ENCODE measurements at regions not wholly inside any gene's neighbourhood (a gene's known extent, or its start where the extent isn't known, plus 50 kb on each side); places are given as distances from the start of the nearest gene placed in this dataset.
"Not testable (repeated sequence)": the region's sequence is repeated elsewhere in the genome, so short reads cannot be mapped to it uniquely, and the experiment has no call there.

DNA sequence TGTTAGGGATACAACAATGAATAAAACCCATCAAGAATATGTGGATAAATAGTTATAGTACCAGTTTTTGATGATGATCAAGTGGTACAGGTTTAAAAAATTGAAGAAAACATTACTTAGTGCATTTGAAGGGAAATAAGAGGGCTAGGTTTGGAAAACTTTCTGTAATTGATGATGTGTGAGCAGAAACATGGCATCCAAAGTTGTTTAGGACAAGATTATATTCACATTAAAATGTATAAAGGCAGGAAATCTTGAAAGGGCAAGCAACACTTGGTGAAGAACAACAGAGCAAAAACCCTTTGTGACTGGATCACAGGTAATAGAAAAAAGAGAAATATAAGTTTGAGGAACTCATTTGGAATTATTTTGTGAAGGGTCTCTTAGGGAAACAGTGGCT is 572.3 kb upstream of the RAG2 start:
- TF ChIP-seq, protein P1, sequence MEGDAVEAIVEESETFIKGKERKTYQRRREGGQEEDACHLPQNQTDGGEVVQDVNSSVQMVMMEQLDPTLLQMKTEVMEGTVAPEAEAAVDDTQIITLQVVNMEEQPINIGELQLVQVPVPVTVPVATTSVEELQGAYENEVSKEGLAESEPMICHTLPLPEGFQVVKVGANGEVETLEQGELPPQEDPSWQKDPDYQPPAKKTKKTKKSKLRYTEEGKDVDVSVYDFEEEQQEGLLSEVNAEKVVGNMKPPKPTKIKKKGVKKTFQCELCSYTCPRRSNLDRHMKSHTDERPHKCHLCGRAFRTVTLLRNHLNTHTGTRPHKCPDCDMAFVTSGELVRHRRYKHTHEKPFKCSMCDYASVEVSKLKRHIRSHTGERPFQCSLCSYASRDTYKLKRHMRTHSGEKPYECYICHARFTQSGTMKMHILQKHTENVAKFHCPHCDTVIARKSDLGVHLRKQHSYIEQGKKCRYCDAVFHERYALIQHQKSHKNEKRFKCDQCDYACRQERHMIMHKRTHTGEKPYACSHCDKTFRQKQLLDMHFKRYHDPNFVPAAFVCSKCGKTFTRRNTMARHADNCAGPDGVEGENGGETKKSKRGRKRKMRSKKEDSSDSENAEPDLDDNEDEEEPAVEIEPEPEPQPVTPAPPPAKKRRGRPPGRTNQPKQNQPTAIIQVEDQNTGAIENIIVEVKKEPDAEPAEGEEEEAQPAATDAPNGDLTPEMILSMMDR (IDR thresholded peaks at IDR 0.05; ENCODE audit: extremely low read depth, insufficient read depth, missing control alignments): no peak
- DNase-seq (ENCODE audit: low spot score): no peak
- in situ Hi-C loops (cut with MboI; ENCODE audit: low pct_unique_long_range_greater_than_20kb, low sequenced_read_pairs, unreplicated experiment): no loop called here

DNA sequence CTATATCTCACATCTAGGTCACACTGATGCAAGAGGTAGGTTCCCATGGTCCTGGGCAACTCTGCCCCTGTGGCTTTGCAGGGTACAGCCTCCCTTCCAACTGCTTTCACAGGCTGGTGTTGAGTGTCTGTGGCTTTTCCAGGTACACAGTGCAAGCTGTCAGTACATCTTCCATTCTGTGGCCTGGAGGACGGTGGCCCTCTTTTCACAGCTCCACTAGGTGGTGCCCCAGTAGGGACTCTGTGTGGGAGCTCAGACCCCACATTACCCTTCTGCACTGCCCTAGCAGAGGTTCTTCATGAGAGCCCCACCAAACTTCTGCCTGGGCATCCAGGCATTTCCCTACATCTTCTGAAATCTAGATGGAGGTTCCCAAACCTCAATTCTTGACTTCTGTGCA is 547.4 kb upstream of the RAG2 start:
- DNase-seq (ENCODE audit: low spot score); in situ Hi-C loops (cut with MboI; ENCODE audit: low pct_unique_long_range_greater_than_20kb, low sequenced_read_pairs, unreplicated experiment): not testable (repeated sequence)

GRCh38 chr11:37142591-37142990 is 544.6 kb upstream of the RAG2 start:
- no peak for DNase-seq (ENCODE audit: low spot score)
- TF ChIP-seq, protein P1 (IDR thresholded peaks at IDR 0.05; ENCODE audit: extremely low read depth, insufficient read depth, missing control alignments): no peak
- in situ Hi-C loops (cut with MboI; ENCODE audit: low pct_unique_long_range_greater_than_20kb, low sequenced_read_pairs, unreplicated experiment): no loop called here

DNA sequence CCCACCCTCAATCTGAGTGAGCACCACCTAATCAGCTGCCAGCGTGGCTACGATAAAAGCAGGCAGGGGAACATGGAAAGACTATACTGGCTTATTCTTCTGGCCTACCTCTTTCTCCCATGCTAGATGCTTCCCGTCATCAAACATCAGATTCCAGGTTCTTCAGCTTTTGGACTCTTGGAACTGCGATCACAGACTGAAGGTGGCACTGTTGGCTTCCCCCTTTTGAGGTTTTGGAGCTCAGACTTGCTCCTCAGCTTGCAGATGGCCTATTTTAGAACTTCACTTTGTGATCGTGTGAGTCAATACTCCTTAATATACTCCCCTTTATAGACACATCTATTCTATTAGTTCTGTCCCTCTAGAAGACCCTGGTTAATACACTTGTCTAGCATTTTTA is 543.7 kb upstream of the RAG2 start:
- TF ChIP-seq, protein P1 (IDR thresholded peaks at IDR 0.05; ENCODE audit: extremely low read depth, insufficient read depth, missing control alignments): no peak
- in situ Hi-C loops (cut with MboI; ENCODE audit: low pct_unique_long_range_greater_than_20kb, low sequenced_read_pairs, unreplicated experiment): no loop called here
- DNase-seq (ENCODE audit: low spot score): no peak

- DNase-seq (ENCODE audit: low spot score); in situ Hi-C loops (cut with MboI; ENCODE audit: low pct_unique_long_range_greater_than_20kb, low sequenced_read_pairs, unreplicated experiment): not testable (repeated sequence)
Observed at GRCh38 chr11:37135606-37136005, 537.6 kb upstream of the RAG2 start.

- no peak for DNase-seq (ENCODE audit: low spot score)
- in situ Hi-C loops (cut with MboI; ENCODE audit: low pct_unique_long_range_greater_than_20kb, low sequenced_read_pairs, unreplicated experiment): no loop called here
- TF ChIP-seq, protein P1 (IDR thresholded peaks at IDR 0.05; ENCODE audit: extremely low read depth, insufficient read depth, missing control alignments): no peak
Observed at GRCh38 chr11:37134637-37135036, 536.6 kb upstream of the RAG2 start.

DNA sequence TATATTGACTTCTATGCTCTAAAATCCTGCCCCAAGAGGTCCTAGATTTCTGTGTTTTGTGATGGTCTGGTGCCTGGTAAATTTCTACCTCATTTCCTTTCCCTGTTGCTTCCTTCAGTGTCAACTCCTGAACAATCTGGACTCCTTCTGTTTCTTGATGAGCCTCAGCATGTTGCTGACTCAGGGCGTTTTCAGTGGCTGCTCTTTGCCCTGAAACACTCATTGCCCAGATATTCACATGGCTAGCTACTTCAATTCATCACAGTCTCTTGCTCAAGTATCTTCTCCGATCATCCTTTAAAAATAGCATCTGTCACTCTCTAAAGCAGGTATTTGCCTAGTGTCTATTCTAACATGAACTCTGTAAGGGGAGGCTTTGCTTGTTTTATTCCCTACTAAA is 526.3 kb upstream of the RAG2 start:
- TF ChIP-seq, protein P1 (IDR thresholded peaks at IDR 0.05; ENCODE audit: extremely low read depth, insufficient read depth, missing control alignments): no peak
- DNase-seq (ENCODE audit: low spot score): no peak
- in situ Hi-C loops (cut with MboI; ENCODE audit: low pct_unique_long_range_greater_than_20kb, low sequenced_read_pairs, unreplicated experiment): no loop called here

DNA sequence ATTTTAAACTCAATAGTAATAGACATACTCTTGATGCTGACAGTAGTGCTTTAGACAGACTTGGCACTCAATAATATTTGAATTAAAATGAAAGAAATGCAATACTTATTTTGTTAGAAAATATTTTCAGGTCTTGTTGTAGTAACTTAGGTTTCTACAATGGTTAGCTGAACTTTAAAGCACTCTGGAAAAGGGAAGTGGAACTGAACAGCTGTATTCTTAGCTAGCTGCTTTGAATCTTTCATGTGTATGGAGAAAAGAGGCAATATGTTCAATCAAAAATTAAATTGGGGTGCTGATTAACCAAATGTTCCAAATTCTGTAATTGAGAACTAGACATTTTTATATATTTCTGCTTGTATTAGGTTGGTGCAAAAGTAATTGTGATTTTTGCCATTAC is 517.9 kb upstream of the RAG2 start:
- in situ Hi-C loops (cut with MboI; ENCODE audit: low pct_unique_long_range_greater_than_20kb, low sequenced_read_pairs, unreplicated experiment): no loop called here
- TF ChIP-seq, protein P1 (IDR thresholded peaks at IDR 0.05; ENCODE audit: extremely low read depth, insufficient read depth, missing control alignments): no peak
- no peak for DNase-seq (ENCODE audit: low spot score)
